GM12872 (cell line): ENCODE measurements at regions not wholly inside any gene's neighbourhood (a gene's known extent, or its start where the extent isn't known, plus 50 kb on each side); places are given as distances from the start of the nearest gene placed in this dataset.

ENCODE experiments used
- TF ChIP-seq, protein P1 (sequence below): IDR thresholded peaks from 3 replicates; pipeline ENCODE4 v1.5.1; 2011; ENCODE audit warnings: low read depth, mild to moderate bottlenecking, low read length, moderate library complexity; ENCODE audit not compliant: insufficient read depth

- TF ChIP-seq, protein P1, sequence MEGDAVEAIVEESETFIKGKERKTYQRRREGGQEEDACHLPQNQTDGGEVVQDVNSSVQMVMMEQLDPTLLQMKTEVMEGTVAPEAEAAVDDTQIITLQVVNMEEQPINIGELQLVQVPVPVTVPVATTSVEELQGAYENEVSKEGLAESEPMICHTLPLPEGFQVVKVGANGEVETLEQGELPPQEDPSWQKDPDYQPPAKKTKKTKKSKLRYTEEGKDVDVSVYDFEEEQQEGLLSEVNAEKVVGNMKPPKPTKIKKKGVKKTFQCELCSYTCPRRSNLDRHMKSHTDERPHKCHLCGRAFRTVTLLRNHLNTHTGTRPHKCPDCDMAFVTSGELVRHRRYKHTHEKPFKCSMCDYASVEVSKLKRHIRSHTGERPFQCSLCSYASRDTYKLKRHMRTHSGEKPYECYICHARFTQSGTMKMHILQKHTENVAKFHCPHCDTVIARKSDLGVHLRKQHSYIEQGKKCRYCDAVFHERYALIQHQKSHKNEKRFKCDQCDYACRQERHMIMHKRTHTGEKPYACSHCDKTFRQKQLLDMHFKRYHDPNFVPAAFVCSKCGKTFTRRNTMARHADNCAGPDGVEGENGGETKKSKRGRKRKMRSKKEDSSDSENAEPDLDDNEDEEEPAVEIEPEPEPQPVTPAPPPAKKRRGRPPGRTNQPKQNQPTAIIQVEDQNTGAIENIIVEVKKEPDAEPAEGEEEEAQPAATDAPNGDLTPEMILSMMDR: no peak
Observed at GRCh38 chr6:87971605-87972262, 75.9 kb upstream of the SPACA1 start.

DNA sequence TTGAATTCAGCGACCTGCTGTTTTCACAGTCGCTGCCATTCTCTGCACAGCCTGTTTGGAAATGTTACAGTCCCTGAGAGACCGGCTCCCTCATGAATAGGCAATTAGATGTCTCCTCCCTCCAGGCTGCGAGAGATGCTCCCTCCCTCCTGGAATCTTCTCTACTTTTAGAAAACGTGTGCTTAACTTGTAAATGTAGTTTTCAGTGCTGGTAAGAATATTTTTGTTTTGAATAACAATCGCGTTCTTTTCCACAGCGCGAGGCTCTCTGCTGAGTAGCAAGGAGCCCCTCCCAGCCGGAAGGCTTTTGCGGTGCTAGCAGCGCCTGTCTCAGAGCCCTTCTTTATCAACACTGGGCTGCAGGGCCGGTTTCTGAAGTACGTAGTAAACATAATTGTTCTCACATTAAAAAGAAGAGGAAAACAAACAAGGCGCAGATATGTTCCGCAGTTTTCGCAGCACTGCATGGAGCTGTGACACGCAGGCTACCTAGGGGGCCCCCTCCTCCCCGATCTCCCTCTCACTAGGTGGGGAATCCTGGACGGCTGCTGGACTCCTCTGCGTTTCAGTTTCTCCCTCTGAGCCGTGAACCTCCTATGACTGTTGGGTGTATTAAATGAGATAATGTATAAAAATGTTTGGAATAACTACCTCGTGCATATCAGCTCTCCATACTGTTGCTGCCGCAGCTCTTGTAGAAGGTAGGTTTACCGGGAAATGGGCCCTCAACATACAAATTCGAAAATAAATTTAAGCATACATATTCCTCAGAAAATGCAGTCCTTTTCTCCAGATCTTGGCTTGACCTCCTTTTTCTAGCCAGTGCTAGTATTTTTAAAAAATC lies 79.0 kb upstream of the SPACA1 start:
- TF ChIP-seq, protein P1: no peak

DNA sequence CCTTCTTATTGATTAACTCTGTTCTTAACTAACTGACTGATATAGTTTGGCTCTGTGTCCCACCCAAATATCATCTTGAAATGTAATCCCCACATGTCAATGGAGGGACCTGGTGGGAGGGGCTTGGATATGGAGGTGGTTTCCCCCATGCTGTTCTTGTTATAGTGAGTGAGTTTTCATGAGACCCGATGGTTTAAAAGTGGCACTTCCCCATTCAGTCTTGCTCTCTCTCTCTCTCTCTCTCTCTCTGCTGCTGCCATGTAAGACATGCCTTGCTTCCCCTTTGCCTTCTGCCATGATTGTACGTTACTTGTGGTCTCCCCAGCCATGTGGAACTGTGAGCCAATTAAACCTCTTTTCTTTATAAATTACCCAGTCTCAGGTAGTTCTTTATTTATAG lies 81.8 kb upstream of the SPACA1 start:
- TF ChIP-seq, protein P1: no peak

DNA sequence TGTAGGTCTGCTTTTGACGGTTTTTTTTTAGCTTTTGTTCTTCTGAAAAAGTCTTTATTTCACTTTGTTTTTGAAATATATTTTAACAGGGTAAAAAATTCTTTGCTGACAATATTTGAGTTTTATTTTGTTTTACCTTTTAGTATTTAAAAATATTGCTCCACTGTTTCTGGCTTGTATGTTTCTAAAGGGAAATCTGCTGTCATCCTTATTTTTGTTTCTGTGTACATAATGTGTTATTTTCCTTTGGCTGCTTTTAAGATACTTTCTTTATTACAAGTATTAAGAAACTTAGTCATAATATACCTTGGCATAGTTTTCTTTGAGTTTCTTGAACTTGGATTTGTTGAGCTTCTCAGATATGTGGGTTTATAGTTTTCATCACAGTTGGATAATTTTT lies 88.6 kb upstream of the SPACA1 start:
- TF ChIP-seq, protein P1: no peak

GRCh38 chr6:87951751-87952150 lies 95.9 kb upstream of the SPACA1 start:
- TF ChIP-seq, protein P1: no peak

DNA sequence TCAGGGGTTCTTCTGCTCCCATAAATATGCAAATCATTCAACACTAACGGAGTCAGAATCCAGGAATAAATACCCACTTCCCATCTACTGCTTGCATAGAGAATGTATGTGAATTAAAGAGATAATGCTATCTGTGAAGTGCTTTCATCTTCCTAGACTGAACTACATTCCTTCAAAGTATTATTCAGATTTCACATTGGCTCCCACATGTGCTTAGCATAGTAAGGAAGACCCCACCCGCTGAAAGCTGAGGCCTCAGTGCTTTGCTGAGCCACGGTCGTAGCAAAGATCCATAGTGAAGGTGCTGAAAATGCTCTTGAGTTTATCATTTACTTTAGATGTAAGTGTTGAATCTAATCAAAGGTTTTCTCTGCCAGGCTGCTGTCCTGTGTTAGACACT lies 97.0 kb upstream of the SPACA1 start:
- TF ChIP-seq, protein P1: no peak

DNA sequence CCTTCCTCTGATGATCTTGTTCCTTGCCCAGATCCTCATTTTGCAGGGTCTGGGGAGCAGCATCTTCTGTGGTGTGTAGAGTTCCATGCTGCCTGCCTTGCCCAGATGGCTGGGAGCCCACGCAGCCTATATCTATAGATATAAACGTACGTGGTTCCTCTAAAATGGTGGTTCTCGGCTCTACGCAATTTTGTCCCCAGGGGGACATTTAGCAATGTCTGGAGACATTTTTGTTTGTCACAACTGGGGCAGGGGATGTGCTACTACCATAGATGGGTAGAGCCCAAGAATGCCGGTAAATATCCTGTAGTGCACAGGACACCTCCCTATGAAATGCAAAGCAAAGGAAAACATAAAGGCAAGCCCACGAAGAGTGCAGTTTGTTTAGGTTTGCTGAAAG lies 98.4 kb upstream of the SPACA1 start:
- TF ChIP-seq, protein P1: no peak
